Erythroblast (primary cell): ENCODE measurements at regions not wholly inside any gene's neighbourhood (a gene's known extent, or its start where the extent isn't known, plus 50 kb on each side); places are given as distances from the start of the nearest gene placed in this dataset.

Experiments used
- GATA1 ChIP-seq: IDR thresholded peaks from 2 replicates; pipeline ENCODE4 v1.6.1; 2011; ENCODE audit warnings: low read depth, mild to moderate bottlenecking, control low read depth, low read length, moderate library complexity
- POLR2A ChIP-seq: IDR thresholded peaks from 2 replicates; pipeline ENCODE4 v1.6.1; 2011; ENCODE audit warnings: mild to moderate bottlenecking, low read length

DNA sequence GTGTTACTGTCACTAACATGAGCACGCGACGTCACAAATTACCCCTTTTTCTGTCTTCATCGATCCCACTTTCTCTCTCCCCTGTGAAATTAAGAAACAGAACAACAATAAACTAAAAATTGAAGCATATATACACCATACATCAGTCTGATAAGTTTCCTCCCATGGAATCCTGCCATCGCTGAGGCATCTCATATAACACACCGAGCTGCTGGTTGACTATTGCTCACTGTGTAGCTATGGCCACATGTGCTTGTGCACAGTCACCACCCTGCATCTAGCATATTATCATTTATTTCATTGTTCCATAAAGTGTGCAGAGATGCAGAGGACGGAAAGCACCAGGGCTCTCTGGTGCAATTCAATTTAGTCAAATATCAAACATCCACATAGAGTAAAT lies 777.9 kb upstream of the ARRDC4 start:
- TF ChIP-seq POLR2A (no peak), GATA1 (no peak)
